HepG2 (cell line): ENCODE measurements at regions not wholly inside any gene's neighbourhood (a gene's known extent, or its start where the extent isn't known, plus 50 kb on each side); places are given as distances from the start of the nearest gene placed in this dataset.

ENCODE experiments used
- ATAC-seq: fragments of 200-7000 bp; cut with Tn5 transposase; 3 replicates; pipeline ENCODE4 v1.9.1; 2020; ENCODE audit warnings: mild to moderate bottlenecking, moderate library complexity
- BruUV-seq: library from RNA; stranded (reverse); fragments of 400-500 nt; replicated peaks from 2 replicates; lab custom pipeline; 2021; lab: Mats Ljungman, UMichigan
- CTCF ChIA-PET: fragments of 300-600 bp; formaldehyde crosslinking; extraction: SDS; loops from one replicate; lab custom pipeline; 2021; ENCODE audit warnings: low total read pairs, inconsistent platforms, low intra/inter-chr PET ratio; lab: Yijun Ruan, JAX
- POLR2A ChIA-PET: fragments of 350-600 bp; sonication (Branson Sonifier 250); formaldehyde crosslinking; loops from one replicate; lab custom pipeline; 2020; ENCODE audit warnings: antibody characterized with exemption, inconsistent platforms; lab: Yijun Ruan, JAX
- DNase-seq: peaks from one replicate; pipeline ENCODE4 v3.0.0-alpha.2; 2015; ENCODE audit warnings: low spot score
- FAIRE-seq: peaks from 3 replicates; lab custom pipeline; 2011; peaks lifted over from hg19 to GRCh38; lab: Jason Lieb, UNC
- H2AFZ ChIP-seq: one replicate; pipeline ENCODE4 v1.6.1; 2011; ENCODE audit warnings: low read length, inconsistent platforms
- H3K27ac ChIP-seq: fragments of 300-600 bp; 3 replicates; pipeline ENCODE4 v1.8.0; 2011; ENCODE audit warnings: mixed run types, mild to moderate bottlenecking, mixed read lengths, low read length, inconsistent platforms; ENCODE audit not compliant: insufficient read depth; ENCODE audit errors: extremely low read length
- H3K27me3 ChIP-seq, 2 experiments: fragments of 200-600 bp in 1 of 2; 2 replicates in 1 of 2; 3 replicates in 1 of 2; pipeline versions ENCODE4 v1.6.0 to v1.8.0; 2011; ENCODE audit warnings: low read length in 2 of 2, mild to moderate bottlenecking in 2 of 2, moderate library complexity in 2 of 2, inconsistent platforms in 1 of 2; ENCODE audit not compliant: insufficient read depth in 2 of 2, control insufficient read depth in 1 of 2
- H3K36me3 ChIP-seq, 2 experiments: fragments of 200-600 bp in 1 of 2; replicated peaks in 1 of 2; 2 replicates in 1 of 2; 3 replicates in 1 of 2; pipeline versions ENCODE4 v1.5.1 to v1.8.0; 2011; ENCODE audit warnings: low read length in 2 of 2, inconsistent platforms in 1 of 2; ENCODE audit not compliant: insufficient read depth in 2 of 2, control insufficient read depth in 1 of 2
- H3K4me1 ChIP-seq: 2 replicates; pipeline ENCODE4 v1.5.1; 2012; ENCODE audit warnings: low read length, inconsistent platforms; ENCODE audit not compliant: insufficient read depth
- H3K4me2 ChIP-seq: 2 replicates; pipeline ENCODE4 v1.6.0; 2011; ENCODE audit warnings: low read depth, low read length, inconsistent platforms
- H3K4me3 ChIP-seq, 3 experiments: fragments of 200-600 bp in 1 of 3; sonication (generic), shearing (Covaris generic) in 1 of 3; replicated peaks in 1 of 3; 2 replicates each; pipeline ENCODE4 v1.5.1; 2011 to 2016; ENCODE audit warnings: low read length in 3 of 3, inconsistent platforms in 2 of 3, low read depth in 2 of 3, mild to moderate bottlenecking in 2 of 3, control low read depth in 1 of 3, mixed read lengths in 1 of 3; ENCODE audit not compliant: insufficient read depth in 1 of 3
- H3K79me2 ChIP-seq: one replicate; pipeline ENCODE4 v1.6.1; 2011; ENCODE audit warnings: low read length, inconsistent platforms; ENCODE audit not compliant: insufficient read depth
- H3K9ac ChIP-seq: 2 replicates; pipeline ENCODE4 v1.6.0; 2011; ENCODE audit warnings: mild to moderate bottlenecking, low read depth, low read length, inconsistent platforms; ENCODE audit not compliant: insufficient read depth
- H3K9me3 ChIP-seq: 2 replicates; pipeline ENCODE4 v1.5.1; 2012; ENCODE audit warnings: mild to moderate bottlenecking, low read length
- H4K20me1 ChIP-seq: 2 replicates; pipeline ENCODE4 v1.6.0; 2011; ENCODE audit warnings: inconsistent platforms, mild to moderate bottlenecking, low read length, moderate library complexity; ENCODE audit not compliant: insufficient read depth
- ATM ChIP-seq: fragments of 450-650 bp; IDR thresholded peaks from 2 replicates; pipeline ENCODE4 v1.7.1; 2017; ENCODE audit warnings: mild to moderate bottlenecking, borderline replicate concordance
- FOXC1 ChIP-seq: sonication (generic); formaldehyde crosslinking; IDR thresholded peaks from 2 replicates; pipeline ENCODE4 v1.8.0; 2022; ENCODE audit warnings: mild to moderate bottlenecking, missing genetic modification reagents, borderline replicate concordance
- HNRNPK ChIP-seq: fragments of 200-400 bp; formaldehyde crosslinking; IDR thresholded peaks from 2 replicates; pipeline ENCODE4 v1.6.1; 2018; ENCODE audit warnings: low read length, low read depth, moderate library complexity, mild to moderate bottlenecking; ENCODE audit not compliant: poor library complexity, severe bottlenecking
- KLF11 ChIP-seq: IDR thresholded peaks from 2 replicates; pipeline ENCODE4 v1.6.1; 2016; ENCODE audit warnings: missing compliant biosample characterization
- MXD4 ChIP-seq: IDR thresholded peaks from 2 replicates; pipeline ENCODE4 v1.6.1; 2016; ENCODE audit warnings: mild to moderate bottlenecking, missing biosample characterization, missing genetic modification reagents
- TEAD2 ChIP-seq: sonication (generic); formaldehyde crosslinking; IDR thresholded peaks from 2 replicates; pipeline ENCODE4 v1.9.0; 2021; ENCODE audit warnings: missing genetic modification reagents
- WGBS: methylation state at CpG from one replicate; pipeline ENCODE4 v1.1.6; 2017; ENCODE audit warnings: low lambda C conversion rate; 5-methylcytosine and 5-hydroxymethylcytosine counted together
- in situ Hi-C: cut with HindIII; loops from 2 replicates; pipeline ENCODE4 v1.10.0; 2017; ENCODE audit warnings: low pct_unique_long_range_greater_than_20kb; ENCODE audit not compliant: extremely low pct_ligation_motif_present
- intact Hi-C: fragments of 100-400 bp; cut with micrococcal nuclease; formaldehyde crosslinking; loops from one replicate; pipeline ENCODE4 v1.10.0; 2022; ENCODE audit not compliant: unreplicated experiment
- TF ChIP-seq, protein P1 (sequence below): fragments of 450-650 bp; IDR thresholded peaks from 2 replicates; pipeline ENCODE4 v1.6.1; 2016
- TF ChIP-seq, protein P2 (sequence below): sonication (generic); formaldehyde crosslinking; IDR thresholded peaks from 2 replicates; pipeline ENCODE4 v1.5.1; 2020; ENCODE audit warnings: missing genetic modification reagents, mild to moderate bottlenecking, borderline replicate concordance
- TF ChIP-seq, protein P3 (sequence below): sonication (generic); formaldehyde crosslinking; IDR thresholded peaks from 2 replicates; pipeline ENCODE4 v1.4.0; 2020; ENCODE audit warnings: missing genetic modification reagents

DNA sequence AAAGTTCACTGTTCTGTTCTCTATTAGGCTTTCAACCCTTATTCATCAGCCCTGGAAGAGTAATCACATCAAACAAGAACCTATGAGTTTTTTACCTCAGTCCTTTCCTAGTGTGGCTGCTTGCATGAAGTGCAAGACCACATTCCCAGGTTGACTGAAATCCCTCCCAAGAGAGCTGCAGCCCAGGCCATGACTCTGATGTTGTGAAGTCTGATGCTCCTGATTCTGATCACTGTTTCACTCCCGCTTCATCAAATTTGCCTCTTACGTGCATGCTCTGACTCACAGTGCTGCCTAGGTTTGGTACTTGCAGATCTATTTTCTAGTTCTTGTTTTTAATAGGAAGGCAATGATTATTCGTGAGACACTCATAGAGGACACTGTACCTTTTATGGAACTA lies 58.2 kb upstream of the DSEL start:
- Histone ChIP-seq H3K27ac (no peak overlapping the region), H3K9me3 (no peaks in the 10 kb centered on the region), H3K36me3 (no peaks in the 10 kb centered on the region), H4K20me1 (no peaks in the 10 kb centered on the region), H3K27me3 (no peaks in the 10 kb centered on the region), H3K79me2 (no peaks in the 10 kb centered on the region), H3K4me2 (no peak overlapping the region), H3K9ac (no peak overlapping the region), H2AFZ (no peak overlapping the region), H3K4me3 (no peak overlapping the region), H3K4me1 (no peaks in the 10 kb centered on the region)
- FAIRE-seq (no peak), ATAC-seq (no peak), DNase-seq (no peak)
- in situ Hi-C loops (no loop called here), intact Hi-C loops (no loop called here)
- BruUV-seq: no TSS peak
- no peak for TF ChIP-seq HNRNPK
- no peak for TF ChIP-seq KLF11 (CRISPR knock-in tag)
- TF ChIP-seq TEAD2: no peak
- TF ChIP-seq, protein P1, sequence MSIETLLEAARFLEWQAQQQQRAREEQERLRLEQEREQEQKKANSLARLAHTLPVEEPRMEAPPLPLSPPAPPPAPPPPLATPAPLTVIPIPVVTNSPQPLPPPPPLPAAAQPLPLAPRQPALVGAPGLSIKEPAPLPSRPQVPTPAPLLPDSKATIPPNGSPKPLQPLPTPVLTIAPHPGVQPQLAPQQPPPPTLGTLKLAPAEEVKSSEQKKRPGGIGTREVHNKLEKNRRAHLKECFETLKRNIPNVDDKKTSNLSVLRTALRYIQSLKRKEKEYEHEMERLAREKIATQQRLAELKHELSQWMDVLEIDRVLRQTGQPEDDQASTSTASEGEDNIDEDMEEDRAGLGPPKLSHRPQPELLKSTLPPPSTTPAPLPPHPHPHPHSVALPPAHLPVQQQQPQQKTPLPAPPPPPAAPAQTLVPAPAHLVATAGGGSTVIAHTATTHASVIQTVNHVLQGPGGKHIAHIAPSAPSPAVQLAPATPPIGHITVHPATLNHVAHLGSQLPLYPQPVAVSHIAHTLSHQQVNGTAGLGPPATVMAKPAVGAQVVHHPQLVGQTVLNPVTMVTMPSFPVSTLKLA: no peak
- 2% methylated on average over 3 of the region's 3 CpGs for WGBS
- ChIA-PET POLR2A (no interaction called here), CTCF (no interaction called here)

DNA sequence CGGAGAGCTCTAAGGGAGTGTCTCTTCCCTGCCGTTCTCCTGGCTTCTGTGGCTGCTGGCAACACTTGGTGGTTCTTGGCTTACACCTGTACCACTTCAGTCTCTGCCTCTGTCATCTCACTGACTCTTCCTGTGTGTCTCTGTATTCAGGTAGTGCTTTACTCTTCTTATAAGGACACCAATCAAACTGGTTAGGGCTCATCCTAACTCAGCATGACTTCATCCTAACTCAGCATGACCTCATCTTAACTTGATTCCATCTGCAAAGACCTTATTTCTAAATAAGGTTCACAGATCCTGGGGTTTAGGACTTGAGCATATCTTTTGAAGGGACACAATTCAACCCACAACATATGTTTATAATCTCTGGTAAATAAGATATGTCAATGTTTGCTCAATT lies 51.6 kb upstream of the DSEL start:
- FAIRE-seq (no peak), DNase-seq (no peak), ATAC-seq (no peak)
- Histone ChIP-seq H3K27me3 (no peaks in the 10 kb centered on the region), H3K9me3 (no peaks in the 10 kb centered on the region), H3K79me2 (no peaks in the 10 kb centered on the region), H3K27ac (no peak overlapping the region), H3K4me1 (no peaks in the 10 kb centered on the region), H2AFZ (no peak overlapping the region), H3K9ac (no peak overlapping the region), H4K20me1 (no peaks in the 10 kb centered on the region), H3K4me3 (no peak overlapping the region), H3K4me2 (no peak overlapping the region), H3K36me3 (no peaks in the 10 kb centered on the region)
- no TSS peak for BruUV-seq
- WGBS: 0% methylated on average over 2 of the region's 2 CpGs
- ChIA-PET POLR2A (no interaction called here), CTCF (no interaction called here)
- intact Hi-C loops: no loop called here
- in situ Hi-C loops: no loop called here
- TF ChIP-seq, protein P2, sequence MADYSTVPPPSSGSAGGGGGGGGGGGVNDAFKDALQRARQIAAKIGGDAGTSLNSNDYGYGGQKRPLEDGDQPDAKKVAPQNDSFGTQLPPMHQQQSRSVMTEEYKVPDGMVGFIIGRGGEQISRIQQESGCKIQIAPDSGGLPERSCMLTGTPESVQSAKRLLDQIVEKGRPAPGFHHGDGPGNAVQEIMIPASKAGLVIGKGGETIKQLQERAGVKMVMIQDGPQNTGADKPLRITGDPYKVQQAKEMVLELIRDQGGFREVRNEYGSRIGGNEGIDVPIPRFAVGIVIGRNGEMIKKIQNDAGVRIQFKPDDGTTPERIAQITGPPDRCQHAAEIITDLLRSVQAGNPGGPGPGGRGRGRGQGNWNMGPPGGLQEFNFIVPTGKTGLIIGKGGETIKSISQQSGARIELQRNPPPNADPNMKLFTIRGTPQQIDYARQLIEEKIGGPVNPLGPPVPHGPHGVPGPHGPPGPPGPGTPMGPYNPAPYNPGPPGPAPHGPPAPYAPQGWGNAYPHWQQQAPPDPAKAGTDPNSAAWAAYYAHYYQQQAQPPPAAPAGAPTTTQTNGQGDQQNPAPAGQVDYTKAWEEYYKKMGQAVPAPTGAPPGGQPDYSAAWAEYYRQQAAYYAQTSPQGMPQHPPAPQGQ (CRISPR knock-in tag): no peak
- TF ChIP-seq ATM: no peak
- TF ChIP-seq, protein P3, sequence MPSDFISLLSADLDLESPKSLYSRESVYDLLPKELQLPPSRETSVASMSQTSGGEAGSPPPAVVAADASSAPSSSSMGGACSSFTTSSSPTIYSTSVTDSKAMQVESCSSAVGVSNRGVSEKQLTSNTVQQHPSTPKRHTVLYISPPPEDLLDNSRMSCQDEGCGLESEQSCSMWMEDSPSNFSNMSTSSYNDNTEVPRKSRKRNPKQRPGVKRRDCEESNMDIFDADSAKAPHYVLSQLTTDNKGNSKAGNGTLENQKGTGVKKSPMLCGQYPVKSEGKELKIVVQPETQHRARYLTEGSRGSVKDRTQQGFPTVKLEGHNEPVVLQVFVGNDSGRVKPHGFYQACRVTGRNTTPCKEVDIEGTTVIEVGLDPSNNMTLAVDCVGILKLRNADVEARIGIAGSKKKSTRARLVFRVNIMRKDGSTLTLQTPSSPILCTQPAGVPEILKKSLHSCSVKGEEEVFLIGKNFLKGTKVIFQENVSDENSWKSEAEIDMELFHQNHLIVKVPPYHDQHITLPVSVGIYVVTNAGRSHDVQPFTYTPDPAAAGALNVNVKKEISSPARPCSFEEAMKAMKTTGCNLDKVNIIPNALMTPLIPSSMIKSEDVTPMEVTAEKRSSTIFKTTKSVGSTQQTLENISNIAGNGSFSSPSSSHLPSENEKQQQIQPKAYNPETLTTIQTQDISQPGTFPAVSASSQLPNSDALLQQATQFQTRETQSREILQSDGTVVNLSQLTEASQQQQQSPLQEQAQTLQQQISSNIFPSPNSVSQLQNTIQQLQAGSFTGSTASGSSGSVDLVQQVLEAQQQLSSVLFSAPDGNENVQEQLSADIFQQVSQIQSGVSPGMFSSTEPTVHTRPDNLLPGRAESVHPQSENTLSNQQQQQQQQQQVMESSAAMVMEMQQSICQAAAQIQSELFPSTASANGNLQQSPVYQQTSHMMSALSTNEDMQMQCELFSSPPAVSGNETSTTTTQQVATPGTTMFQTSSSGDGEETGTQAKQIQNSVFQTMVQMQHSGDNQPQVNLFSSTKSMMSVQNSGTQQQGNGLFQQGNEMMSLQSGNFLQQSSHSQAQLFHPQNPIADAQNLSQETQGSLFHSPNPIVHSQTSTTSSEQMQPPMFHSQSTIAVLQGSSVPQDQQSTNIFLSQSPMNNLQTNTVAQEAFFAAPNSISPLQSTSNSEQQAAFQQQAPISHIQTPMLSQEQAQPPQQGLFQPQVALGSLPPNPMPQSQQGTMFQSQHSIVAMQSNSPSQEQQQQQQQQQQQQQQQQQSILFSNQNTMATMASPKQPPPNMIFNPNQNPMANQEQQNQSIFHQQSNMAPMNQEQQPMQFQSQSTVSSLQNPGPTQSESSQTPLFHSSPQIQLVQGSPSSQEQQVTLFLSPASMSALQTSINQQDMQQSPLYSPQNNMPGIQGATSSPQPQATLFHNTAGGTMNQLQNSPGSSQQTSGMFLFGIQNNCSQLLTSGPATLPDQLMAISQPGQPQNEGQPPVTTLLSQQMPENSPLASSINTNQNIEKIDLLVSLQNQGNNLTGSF (CRISPR knock-in tag): no peak
- no peak for TF ChIP-seq MXD4 (CRISPR knock-in tag)
- TF ChIP-seq FOXC1: no peak
